Chondrocyte (in vitro differentiated cells): ENCODE measurements at regions not wholly inside any gene's neighbourhood (a gene's known extent, or its start where the extent isn't known, plus 50 kb on each side); places are given as distances from the start of the nearest gene placed in this dataset.

Source experiments
- DNase-seq: peaks from one replicate; pipeline ENCODE4 v3.0.0; 2021; ENCODE audit warnings: mixed read lengths, low spot score
- H3K27ac Mint-ChIP-seq: one replicate; pipeline ENCODE4 v1.8.0; 2021; ENCODE audit warnings: mild to moderate bottlenecking, moderate library complexity, mixed read lengths; ENCODE audit not compliant: unreplicated experiment
- H3K27me3 Mint-ChIP-seq: 2 replicates; pipeline ENCODE4 v1.8.0; 2021; ENCODE audit warnings: low read depth, mixed read lengths
- H3K36me3 Mint-ChIP-seq: 2 replicates; pipeline ENCODE4 v1.8.0; 2021; ENCODE audit warnings: low read depth, mixed read lengths
- H3K4me1 Mint-ChIP-seq: 2 replicates; pipeline ENCODE4 v1.8.0; 2021; ENCODE audit warnings: low read depth, mild to moderate bottlenecking, mixed read lengths
- H3K4me3 Mint-ChIP-seq: one replicate; pipeline ENCODE4 v1.8.0; 2021; ENCODE audit warnings: mild to moderate bottlenecking, moderate library complexity, mixed read lengths; ENCODE audit not compliant: unreplicated experiment
- H3K9me3 Mint-ChIP-seq: 2 replicates; pipeline ENCODE4 v1.8.0; 2021; ENCODE audit warnings: low read depth, mixed read lengths
- TF ChIP-seq, protein P1 (sequence below): fragments of 200-600 bp; sonication (generic); IDR thresholded peaks from 2 replicates; pipeline ENCODE4 v1.5.0; 2021; ENCODE audit warnings: antibody characterized with exemption, mild to moderate bottlenecking, moderate library complexity

DNA sequence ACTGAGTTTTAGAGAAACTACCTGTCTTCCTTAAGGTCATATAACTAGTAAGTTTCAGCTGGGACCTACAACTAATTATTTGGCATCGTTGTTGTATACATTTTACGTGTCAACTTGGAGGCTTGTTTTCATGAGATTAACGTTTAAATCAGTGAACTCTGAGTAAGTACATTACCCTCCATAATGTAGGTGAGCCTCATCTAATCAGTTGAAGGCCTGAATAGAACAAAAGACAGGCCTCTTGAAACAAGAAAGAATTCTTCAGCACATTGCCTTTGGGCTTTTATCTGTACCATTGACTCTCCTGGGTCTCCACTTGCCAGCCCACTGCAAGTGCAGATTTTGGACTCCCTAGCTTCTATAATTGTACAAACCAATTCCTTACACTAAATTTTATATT is 364.6 kb downstream of the ADGRL2 start:
- Mint-ChIP-seq H3K36me3 (no peaks in the 10 kb centered on the region), H3K27ac (no peak overlapping the region), H3K9me3 (no peaks in the 10 kb centered on the region), H3K4me3 (no peak overlapping the region), H3K4me1 (peaks cover 20% of the 10 kb centered on the region), H3K27me3 (no peaks in the 10 kb centered on the region)
- TF ChIP-seq, protein P1, sequence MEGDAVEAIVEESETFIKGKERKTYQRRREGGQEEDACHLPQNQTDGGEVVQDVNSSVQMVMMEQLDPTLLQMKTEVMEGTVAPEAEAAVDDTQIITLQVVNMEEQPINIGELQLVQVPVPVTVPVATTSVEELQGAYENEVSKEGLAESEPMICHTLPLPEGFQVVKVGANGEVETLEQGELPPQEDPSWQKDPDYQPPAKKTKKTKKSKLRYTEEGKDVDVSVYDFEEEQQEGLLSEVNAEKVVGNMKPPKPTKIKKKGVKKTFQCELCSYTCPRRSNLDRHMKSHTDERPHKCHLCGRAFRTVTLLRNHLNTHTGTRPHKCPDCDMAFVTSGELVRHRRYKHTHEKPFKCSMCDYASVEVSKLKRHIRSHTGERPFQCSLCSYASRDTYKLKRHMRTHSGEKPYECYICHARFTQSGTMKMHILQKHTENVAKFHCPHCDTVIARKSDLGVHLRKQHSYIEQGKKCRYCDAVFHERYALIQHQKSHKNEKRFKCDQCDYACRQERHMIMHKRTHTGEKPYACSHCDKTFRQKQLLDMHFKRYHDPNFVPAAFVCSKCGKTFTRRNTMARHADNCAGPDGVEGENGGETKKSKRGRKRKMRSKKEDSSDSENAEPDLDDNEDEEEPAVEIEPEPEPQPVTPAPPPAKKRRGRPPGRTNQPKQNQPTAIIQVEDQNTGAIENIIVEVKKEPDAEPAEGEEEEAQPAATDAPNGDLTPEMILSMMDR, result no peak
- DNase-seq, result no peak

DNA sequence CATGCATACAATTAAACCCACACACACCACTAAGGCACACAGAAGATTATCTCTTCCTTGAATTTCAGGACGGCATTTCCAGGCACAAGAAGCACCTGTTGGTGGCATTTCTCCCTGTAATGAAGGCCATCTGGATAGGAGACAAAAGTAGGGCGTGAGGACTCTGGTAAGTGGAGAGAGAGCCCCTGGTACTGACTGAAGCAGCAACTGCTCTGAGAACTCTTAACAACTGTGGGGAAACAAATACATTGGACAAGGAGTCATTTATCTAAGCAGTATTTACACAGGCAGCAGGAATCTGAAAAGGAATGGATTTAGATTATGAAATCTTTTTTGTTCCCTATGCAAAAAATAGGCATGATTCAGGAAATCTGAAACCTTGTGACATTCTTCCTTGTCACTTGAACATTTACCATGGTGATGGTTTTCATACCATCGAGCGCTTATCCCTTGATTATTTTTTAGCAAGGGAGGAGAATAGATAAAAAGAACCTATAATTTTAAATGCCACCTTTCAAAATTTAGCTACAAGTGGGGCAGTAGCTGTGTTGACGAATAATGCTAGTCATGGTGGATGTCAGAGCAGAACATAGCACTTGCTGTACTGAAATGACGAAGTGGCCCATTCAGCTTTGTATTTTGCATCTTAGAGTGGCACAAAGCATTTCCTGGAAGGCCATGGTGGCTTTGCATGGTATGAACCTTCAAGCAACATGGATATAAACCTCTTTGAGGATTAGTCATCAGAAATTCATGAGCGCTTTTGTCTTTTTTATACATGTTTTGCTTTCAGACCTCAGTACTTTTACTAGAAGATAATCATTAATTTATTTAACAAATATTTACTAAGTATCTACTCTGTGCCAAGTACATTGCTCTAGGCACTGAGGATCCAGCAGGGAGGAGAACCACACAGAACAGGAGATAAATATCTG is 362.0 kb downstream of the ADGRL2 start:
- Mint-ChIP-seq H3K27ac (peak overlapping the region; percentile 55), H3K27me3 (no peaks in the 10 kb centered on the region), H3K36me3 (no peaks in the 10 kb centered on the region), H3K9me3 (no peaks in the 10 kb centered on the region), H3K4me1 (peaks cover 24% of the 10 kb centered on the region), H3K4me3 (no peak overlapping the region)
- DNase-seq, result no peak
- TF ChIP-seq, protein P1, result no peak

DNA sequence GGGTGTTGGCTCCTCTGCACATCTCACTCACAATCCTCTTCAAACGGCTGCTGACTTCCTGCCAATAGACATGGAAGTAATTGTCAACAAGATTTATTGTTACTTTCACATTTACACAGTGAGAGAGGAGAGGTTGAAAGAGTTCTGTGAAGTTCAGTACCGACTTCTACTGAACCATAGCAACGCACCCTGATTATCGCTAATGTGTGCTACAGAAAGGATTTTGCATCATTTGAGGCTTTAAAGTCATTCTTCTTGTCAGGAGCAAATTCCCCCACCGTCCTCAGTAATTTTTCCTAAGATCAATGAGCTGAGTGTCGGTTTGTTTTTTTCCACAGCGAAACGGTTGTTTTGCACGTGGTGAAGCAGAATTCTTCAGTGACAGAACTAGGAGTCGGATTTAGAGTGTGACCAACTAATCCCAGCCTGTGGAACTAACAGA is 361.0 kb downstream of the ADGRL2 start:
- Mint-ChIP-seq H3K36me3 (no peaks in the 10 kb centered on the region), H3K9me3 (no peaks in the 10 kb centered on the region), H3K27me3 (no peaks in the 10 kb centered on the region), H3K4me3 (no peak overlapping the region), H3K27ac (no peak overlapping the region), H3K4me1 (peaks cover 24% of the 10 kb centered on the region)
- DNase-seq, result no peak
- TF ChIP-seq, protein P1, result no peak

DNA sequence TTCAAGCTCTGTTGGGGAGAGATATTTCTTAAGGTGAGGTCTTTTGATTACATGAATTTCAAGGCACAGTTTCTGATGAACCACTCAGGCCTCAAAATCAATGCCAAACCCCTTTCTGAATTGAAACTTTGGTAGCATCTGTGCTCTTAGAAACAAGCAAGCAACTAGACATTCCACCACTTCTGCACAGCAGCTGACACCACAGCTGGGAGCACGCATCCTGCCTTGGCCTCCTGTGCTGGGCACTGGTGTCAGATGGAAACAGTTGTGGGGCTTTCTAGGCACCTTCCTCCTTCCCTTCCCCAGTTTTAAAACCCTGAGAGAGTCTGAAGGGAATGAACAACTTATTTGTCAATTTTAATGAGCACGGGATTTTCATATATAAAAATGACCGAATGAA is 360.2 kb downstream of the ADGRL2 start:
- H3K27ac Mint-ChIP-seq, result no peak overlapping the region
- peaks cover 24% of the 10 kb centered on the region for H3K4me1 Mint-ChIP-seq
- H3K4me3 Mint-ChIP-seq, result no peak overlapping the region
- H3K27me3 Mint-ChIP-seq, result no peaks in the 10 kb centered on the region
- no peaks in the 10 kb centered on the region for H3K36me3 Mint-ChIP-seq
- H3K9me3 Mint-ChIP-seq, result no peaks in the 10 kb centered on the region
- no peak for DNase-seq
- TF ChIP-seq, protein P1, result no peak

DNA sequence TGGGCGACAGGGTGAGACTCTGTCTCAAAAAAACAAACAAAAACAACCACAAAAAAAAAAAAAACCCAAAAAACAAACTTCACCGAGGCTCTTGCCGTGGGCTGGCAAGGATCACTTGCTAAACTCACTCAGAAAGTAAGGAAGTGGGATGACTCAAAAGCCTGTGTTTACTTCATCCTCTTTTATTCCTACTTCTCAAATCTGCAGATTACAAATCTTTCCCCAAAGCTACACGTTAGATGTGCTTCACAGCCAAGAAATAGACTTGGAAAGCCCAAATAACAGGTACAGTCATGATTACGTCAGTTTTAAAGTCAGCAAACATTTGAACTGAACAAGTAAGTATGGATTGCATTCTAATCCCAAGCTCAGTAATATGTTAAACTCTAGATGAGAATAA is 359.3 kb downstream of the ADGRL2 start:
- no peak for DNase-seq
- TF ChIP-seq, protein P1, result no peak
- no peak overlapping the region for H3K27ac Mint-ChIP-seq
- H3K4me1 Mint-ChIP-seq, result peaks cover 24% of the 10 kb centered on the region
- H3K36me3 Mint-ChIP-seq, result no peaks in the 10 kb centered on the region
- H3K27me3 Mint-ChIP-seq, result no peaks in the 10 kb centered on the region
- H3K9me3 Mint-ChIP-seq, result no peaks in the 10 kb centered on the region
- no peak overlapping the region for H3K4me3 Mint-ChIP-seq
